Panc1 (cell line): ENCODE measurements at regions not wholly inside any gene's neighbourhood (a gene's known extent, or its start where the extent isn't known, plus 50 kb on each side); places are given as distances from the start of the nearest gene placed in this dataset.

Source experiments
- ATAC-seq: fragments of 200-7000 bp; cut with Tn5 transposase; 2 replicates; pipeline ENCODE4 v1.9.1; 2020; ENCODE audit warnings: mild to moderate bottlenecking, moderate library complexity
- BruUV-seq: library from RNA; stranded (reverse); fragments of 400-500 nt; replicated peaks from 2 replicates; lab custom pipeline; 2021; lab: Mats Ljungman, UMichigan
- CTCF ChIA-PET: fragments of 300-600 bp; sonication (Branson Sonifier 250); formaldehyde crosslinking; loops from one replicate; lab custom pipeline; 2022; ENCODE audit warnings: antibody characterized with exemption; lab: Charles Lee
- POLR2A ChIA-PET: fragments of 300-600 bp; sonication (Branson Sonifier 250); formaldehyde crosslinking; loops from one replicate; lab custom pipeline; 2022; ENCODE audit warnings: antibody characterized with exemption; lab: Charles Lee
- DNase-seq: peaks from one replicate; pipeline ENCODE4 v3.0.0-alpha.2; 2010; ENCODE audit warnings: low read depth, low spot score
- H3K27ac ChIP-seq: 2 replicates; pipeline ENCODE4 v1.5.1; 2011; ENCODE audit warnings: mild to moderate bottlenecking, low read length, inconsistent platforms
- H3K27me3 ChIP-seq: fragments of 200-500 bp; sonication (Bioruptor generic); 2 replicates; pipeline ENCODE4 v1.6.0; 2014; ENCODE audit warnings: low read length, inconsistent platforms; ENCODE audit not compliant: control insufficient read depth, insufficient read depth
- H3K36me3 ChIP-seq: fragments of 200-500 bp; sonication (Bioruptor generic); 2 replicates; pipeline ENCODE4 v1.5.1; 2014; ENCODE audit warnings: inconsistent platforms, mild to moderate bottlenecking, low read length, moderate library complexity; ENCODE audit not compliant: control insufficient read depth, insufficient read depth
- H3K4me1 ChIP-seq: 2 replicates; pipeline ENCODE4 v1.5.1; 2011; ENCODE audit warnings: inconsistent platforms, mild to moderate bottlenecking, low read length, moderate library complexity; ENCODE audit not compliant: control insufficient read depth, insufficient read depth
- H3K4me3 ChIP-seq, 2 experiments: 2 replicates each; pipeline ENCODE4 v1.5.1; 2011 to 2012; ENCODE audit warnings: low read depth in 2 of 2, low read length in 2 of 2, mild to moderate bottlenecking in 2 of 2, inconsistent platforms in 1 of 2, moderate library complexity in 1 of 2
- H3K9me3 ChIP-seq: fragments of 200-500 bp; sonication (Bioruptor generic); 2 replicates; pipeline ENCODE4 v1.5.1; 2014; ENCODE audit warnings: low read depth, mild to moderate bottlenecking, inconsistent platforms, low read length, moderate library complexity; ENCODE audit not compliant: control insufficient read depth, insufficient read depth
- POLR2AphosphoS5 ChIP-seq: IDR thresholded peaks from 2 replicates; pipeline ENCODE4 v1.6.1; 2012; ENCODE audit warnings: mild to moderate bottlenecking, low read depth, low read length, moderate library complexity
- SIN3A ChIP-seq: IDR thresholded peaks from 2 replicates; pipeline ENCODE4 v1.6.1; 2012; ENCODE audit warnings: low read depth, mild to moderate bottlenecking, low read length, moderate library complexity, borderline replicate concordance; ENCODE audit not compliant: insufficient read depth
- TCF7L2 ChIP-seq: IDR thresholded peaks from 2 replicates; pipeline ENCODE4 v1.6.1; 2011; ENCODE audit warnings: mild to moderate bottlenecking, low read depth, low read length, inconsistent platforms
- in situ Hi-C: cut with HindIII; loops from 2 replicates; pipeline ENCODE4 v1.10.0; 2016; ENCODE audit warnings: low sequenced_read_pairs, low pct_unique_long_range_greater_than_20kb
- intact Hi-C: fragments of 100-400 bp; cut with micrococcal nuclease; formaldehyde crosslinking; loops from one replicate; pipeline ENCODE4 v1.10.0; 2022; ENCODE audit not compliant: unreplicated experiment
- TF ChIP-seq, protein P1 (sequence below), 2 experiments: IDR thresholded peaks; 2 replicates each; pipeline ENCODE4 v1.6.1; 2011 to 2012; ENCODE audit warnings: low read depth in 2 of 2, control low read depth in 1 of 2, low read length in 1 of 2, mild to moderate bottlenecking in 1 of 2, moderate library complexity in 1 of 2; ENCODE audit not compliant: insufficient read depth in 1 of 2
- TF ChIP-seq, protein P2 (sequence below): fragments of 450-650 bp; IDR thresholded peaks from 2 replicates; pipeline ENCODE4 v1.5.1; 2017; ENCODE audit warnings: mild to moderate bottlenecking

DNA sequence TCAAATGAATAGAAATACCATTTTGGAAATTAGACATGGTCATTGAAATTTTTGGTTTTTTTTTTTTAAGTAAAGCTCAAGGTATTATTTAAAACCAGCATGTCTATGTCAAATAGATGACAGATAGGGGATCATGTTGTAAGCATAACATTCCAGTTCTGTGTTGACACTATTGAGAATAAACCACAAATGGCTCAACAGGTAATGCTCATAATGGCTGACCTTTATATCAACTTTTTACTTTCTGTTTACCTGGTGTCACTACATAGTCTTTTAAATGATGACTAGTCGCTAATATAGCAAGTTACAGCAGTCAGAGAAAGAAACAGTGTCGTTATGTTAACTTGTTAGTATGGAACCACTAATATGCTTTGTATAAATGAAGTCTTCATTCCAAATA, 616.0 kb downstream of the GATA3 start:
- H3K4me1 ChIP-seq = no peaks in the 10 kb centered on the region
- CTCF ChIA-PET = no interaction called here
- intact Hi-C loops = no loop called here

GRCh38 chr10:8674230-8674629, 619.7 kb downstream of the GATA3 start:
- Histone ChIP-seq H3K27me3 (no peaks in the 10 kb centered on the region), H3K4me3 (no peak overlapping the region), H3K36me3 (no peaks in the 10 kb centered on the region), H3K27ac (no peak overlapping the region), H3K9me3 (no peaks in the 10 kb centered on the region), H3K4me1 (no peaks in the 10 kb centered on the region)
- DNase-seq (no peak), ATAC-seq (no peak)
- in situ Hi-C loops (no loop called here), intact Hi-C loops (no loop called here)
- ChIA-PET CTCF (no interaction called here), POLR2A (no interaction called here)
- TF ChIP-seq, protein P1, sequence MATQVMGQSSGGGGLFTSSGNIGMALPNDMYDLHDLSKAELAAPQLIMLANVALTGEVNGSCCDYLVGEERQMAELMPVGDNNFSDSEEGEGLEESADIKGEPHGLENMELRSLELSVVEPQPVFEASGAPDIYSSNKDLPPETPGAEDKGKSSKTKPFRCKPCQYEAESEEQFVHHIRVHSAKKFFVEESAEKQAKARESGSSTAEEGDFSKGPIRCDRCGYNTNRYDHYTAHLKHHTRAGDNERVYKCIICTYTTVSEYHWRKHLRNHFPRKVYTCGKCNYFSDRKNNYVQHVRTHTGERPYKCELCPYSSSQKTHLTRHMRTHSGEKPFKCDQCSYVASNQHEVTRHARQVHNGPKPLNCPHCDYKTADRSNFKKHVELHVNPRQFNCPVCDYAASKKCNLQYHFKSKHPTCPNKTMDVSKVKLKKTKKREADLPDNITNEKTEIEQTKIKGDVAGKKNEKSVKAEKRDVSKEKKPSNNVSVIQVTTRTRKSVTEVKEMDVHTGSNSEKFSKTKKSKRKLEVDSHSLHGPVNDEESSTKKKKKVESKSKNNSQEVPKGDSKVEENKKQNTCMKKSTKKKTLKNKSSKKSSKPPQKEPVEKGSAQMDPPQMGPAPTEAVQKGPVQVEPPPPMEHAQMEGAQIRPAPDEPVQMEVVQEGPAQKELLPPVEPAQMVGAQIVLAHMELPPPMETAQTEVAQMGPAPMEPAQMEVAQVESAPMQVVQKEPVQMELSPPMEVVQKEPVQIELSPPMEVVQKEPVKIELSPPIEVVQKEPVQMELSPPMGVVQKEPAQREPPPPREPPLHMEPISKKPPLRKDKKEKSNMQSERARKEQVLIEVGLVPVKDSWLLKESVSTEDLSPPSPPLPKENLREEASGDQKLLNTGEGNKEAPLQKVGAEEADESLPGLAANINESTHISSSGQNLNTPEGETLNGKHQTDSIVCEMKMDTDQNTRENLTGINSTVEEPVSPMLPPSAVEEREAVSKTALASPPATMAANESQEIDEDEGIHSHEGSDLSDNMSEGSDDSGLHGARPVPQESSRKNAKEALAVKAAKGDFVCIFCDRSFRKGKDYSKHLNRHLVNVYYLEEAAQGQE (IDR thresholded peaks at IDR 0.05; ENCODE audit: insufficient read depth in 1 of 2, low read depth in 2 of 2, low read length in 1 of 2) = no peak
- no TSS peak for BruUV-seq

More for the DNA sequence above, 616.0 kb downstream of the GATA3 start:
- POLR2A ChIA-PET = interaction anchor here (0.6 to 0.7 kb wide), 2 partner anchors 45 to 155 kb away, joined by 3 to 5 read pairs; no protein-coding TSS in a partner anchor
- BruUV-seq = no TSS peak
- no peaks in the 10 kb centered on the region for H3K27me3 ChIP-seq
- DNase-seq (no peak), ATAC-seq (no peak)
- H3K27ac ChIP-seq = no peak overlapping the region
- no peaks in the 10 kb centered on the region for H3K36me3 ChIP-seq
- no peak for TF ChIP-seq TCF7L2
- TF ChIP-seq POLR2AphosphoS5 = no peak
- no peak for TF ChIP-seq SIN3A
- TF ChIP-seq, protein P1 (IDR thresholded peaks at IDR 0.05; ENCODE audit: insufficient read depth in 1 of 2, low read depth in 2 of 2, low read length in 1 of 2) = no peak
- TF ChIP-seq, protein P2, sequence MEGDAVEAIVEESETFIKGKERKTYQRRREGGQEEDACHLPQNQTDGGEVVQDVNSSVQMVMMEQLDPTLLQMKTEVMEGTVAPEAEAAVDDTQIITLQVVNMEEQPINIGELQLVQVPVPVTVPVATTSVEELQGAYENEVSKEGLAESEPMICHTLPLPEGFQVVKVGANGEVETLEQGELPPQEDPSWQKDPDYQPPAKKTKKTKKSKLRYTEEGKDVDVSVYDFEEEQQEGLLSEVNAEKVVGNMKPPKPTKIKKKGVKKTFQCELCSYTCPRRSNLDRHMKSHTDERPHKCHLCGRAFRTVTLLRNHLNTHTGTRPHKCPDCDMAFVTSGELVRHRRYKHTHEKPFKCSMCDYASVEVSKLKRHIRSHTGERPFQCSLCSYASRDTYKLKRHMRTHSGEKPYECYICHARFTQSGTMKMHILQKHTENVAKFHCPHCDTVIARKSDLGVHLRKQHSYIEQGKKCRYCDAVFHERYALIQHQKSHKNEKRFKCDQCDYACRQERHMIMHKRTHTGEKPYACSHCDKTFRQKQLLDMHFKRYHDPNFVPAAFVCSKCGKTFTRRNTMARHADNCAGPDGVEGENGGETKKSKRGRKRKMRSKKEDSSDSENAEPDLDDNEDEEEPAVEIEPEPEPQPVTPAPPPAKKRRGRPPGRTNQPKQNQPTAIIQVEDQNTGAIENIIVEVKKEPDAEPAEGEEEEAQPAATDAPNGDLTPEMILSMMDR = no peak
- H3K4me3 ChIP-seq = no peak overlapping the region
- in situ Hi-C loops = no loop called here
- H3K9me3 ChIP-seq = no peaks in the 10 kb centered on the region
